ENCODE measurements at regions not wholly inside any gene's neighbourhood (a gene's known extent, or its start where the extent isn't known, plus 50 kb on each side); places are given as distances from the start of the nearest gene placed in this dataset.

DNA sequence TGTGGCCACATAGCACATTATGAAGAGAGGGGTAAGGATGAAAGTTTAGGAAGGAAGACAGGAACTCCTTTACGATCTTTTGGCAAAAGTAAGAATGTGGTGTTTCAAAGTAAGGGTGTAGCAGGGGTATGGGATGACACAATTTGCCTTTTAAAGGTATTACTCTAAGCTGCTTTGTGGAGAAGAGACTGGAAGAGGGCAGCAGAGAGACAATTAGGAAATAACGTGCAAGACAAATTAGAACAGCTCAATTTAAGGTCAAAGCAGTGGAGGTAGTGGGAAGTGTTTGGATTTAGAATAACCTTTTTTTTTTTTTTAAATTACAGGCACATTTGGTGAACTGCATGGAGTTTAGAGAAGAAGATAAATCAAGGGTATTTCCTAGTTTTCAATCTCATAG, 342.6 kb downstream of the NOVA1 start:
- H3K4me2 ChIP-seq (ENCODE audit: low read length): no peak overlapping the region
- H2BK12ac ChIP-seq (ENCODE audit: low read length): no peak overlapping the region
- no peaks in the 10 kb centered on the region for H3K36me3 ChIP-seq (ENCODE audit: control insufficient read depth in 1 of 2, insufficient read depth in 2 of 2, low read length in 2 of 2)
- no peak overlapping the region for H4K8ac ChIP-seq (ENCODE audit: low read depth, low read length)
- DNase-seq: no peak
- H3K18ac ChIP-seq (ENCODE audit: low read length): no peak overlapping the region
- H3K27me3 ChIP-seq (ENCODE audit: insufficient read depth, low read length): no peaks in the 10 kb centered on the region
- H3K4ac ChIP-seq (ENCODE audit: low read depth, low read length): no peak overlapping the region
- no peak overlapping the region for H2AFZ ChIP-seq (ENCODE audit: insufficient read depth, low read length, poor library complexity)
- H2BK120ac ChIP-seq (ENCODE audit: insufficient read depth, low read length, poor library complexity): no peak overlapping the region
- no peak overlapping the region for H4K91ac ChIP-seq (ENCODE audit: low read depth, low read length)
- no peaks in the 10 kb centered on the region for H3K9me3 ChIP-seq (ENCODE audit: insufficient read depth, low read depth, low read length)
- no peak overlapping the region for H3K27ac ChIP-seq (ENCODE audit: low read depth, low read length)
- H3K9ac ChIP-seq (ENCODE audit: low read length): no peak overlapping the region
- no peak overlapping the region for H2BK5ac ChIP-seq (ENCODE audit: low read depth, low read length, poor library complexity)
- H3K14ac ChIP-seq (ENCODE audit: low read length): no peak overlapping the region
- no peaks in the 10 kb centered on the region for H3K79me2 ChIP-seq (ENCODE audit: control insufficient read depth, insufficient read depth, low read length, poor library complexity)
- no peak overlapping the region for H2AK5ac ChIP-seq (ENCODE audit: low read length)
- WGBS (ENCODE audit: extremely low coverage, insufficient coverage, insufficient read length): no CpG with 5 or more reads among the region's 2 CpGs
- no peaks in the 10 kb centered on the region for H3K79me1 ChIP-seq (ENCODE audit: low read length)
- H3K4me3 ChIP-seq (ENCODE audit: low read depth, low read length): no peak overlapping the region
- H3K23ac ChIP-seq (ENCODE audit: low read length): no peak overlapping the region
- no peak overlapping the region for H4K12ac ChIP-seq (ENCODE audit: low read depth, low read length)
- H3K4me1 ChIP-seq (ENCODE audit: control insufficient read depth in 1 of 2, insufficient read depth in 2 of 2, low read length in 2 of 2): no peaks in the 10 kb centered on the region

DNA sequence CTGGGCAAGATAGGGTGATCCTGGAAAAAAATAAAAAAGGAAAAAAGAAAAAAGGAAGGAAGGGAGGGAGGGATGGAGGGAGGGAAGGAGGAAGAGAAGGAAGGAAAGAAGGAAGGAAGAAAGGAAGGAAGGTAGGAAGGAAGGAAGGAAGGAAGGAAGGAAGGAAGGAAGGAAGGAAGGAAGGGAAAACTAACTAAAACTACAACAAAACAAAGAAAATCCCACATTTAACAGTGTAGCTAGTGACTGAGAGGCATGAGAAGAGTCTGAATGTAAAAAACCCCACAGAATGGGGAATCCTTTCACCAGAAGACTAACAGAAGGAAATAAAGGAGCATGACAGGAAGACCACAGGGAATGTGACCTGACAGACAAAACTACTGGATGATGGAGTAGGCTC, 345.7 kb downstream of the NOVA1 start:
- H2AK5ac ChIP-seq (ENCODE audit: low read length): no peak overlapping the region
- H3K4me3 ChIP-seq (ENCODE audit: low read depth, low read length): no peak overlapping the region
- H3K9ac ChIP-seq (ENCODE audit: low read length): no peak overlapping the region
- H3K4me1 ChIP-seq (ENCODE audit: control insufficient read depth in 1 of 2, insufficient read depth in 2 of 2, low read length in 2 of 2): no peaks in the 10 kb centered on the region
- no peak overlapping the region for H4K8ac ChIP-seq (ENCODE audit: low read depth, low read length)
- no peak overlapping the region for H2BK12ac ChIP-seq (ENCODE audit: low read length)
- H2AFZ ChIP-seq (ENCODE audit: insufficient read depth, low read length, poor library complexity): no peak overlapping the region
- H3K36me3 ChIP-seq (ENCODE audit: control insufficient read depth in 1 of 2, insufficient read depth in 2 of 2, low read length in 2 of 2): no peaks in the 10 kb centered on the region
- H4K12ac ChIP-seq (ENCODE audit: low read depth, low read length): no peak overlapping the region
- DNase-seq: no peak
- no peak overlapping the region for H3K27ac ChIP-seq (ENCODE audit: low read depth, low read length)
- H3K9me3 ChIP-seq (ENCODE audit: insufficient read depth, low read depth, low read length): no peaks in the 10 kb centered on the region
- no peak overlapping the region for H3K4ac ChIP-seq (ENCODE audit: low read depth, low read length)
- no peak overlapping the region for H3K18ac ChIP-seq (ENCODE audit: low read length)
- H3K27me3 ChIP-seq (ENCODE audit: insufficient read depth, low read length): no peaks in the 10 kb centered on the region
- no peak overlapping the region for H2BK120ac ChIP-seq (ENCODE audit: insufficient read depth, low read length, poor library complexity)
- H3K14ac ChIP-seq (ENCODE audit: low read length): no peak overlapping the region
- H3K79me2 ChIP-seq (ENCODE audit: control insufficient read depth, insufficient read depth, low read length, poor library complexity): no peaks in the 10 kb centered on the region
- no peaks in the 10 kb centered on the region for H3K79me1 ChIP-seq (ENCODE audit: low read length)
- H4K91ac ChIP-seq (ENCODE audit: low read depth, low read length): no peak overlapping the region
- no peak overlapping the region for H3K4me2 ChIP-seq (ENCODE audit: low read length)
- H2BK5ac ChIP-seq (ENCODE audit: low read depth, low read length, poor library complexity): no peak overlapping the region
- no peak overlapping the region for H3K23ac ChIP-seq (ENCODE audit: low read length)

GRCh38 chr14:26233118-26233517, 364.7 kb downstream of the NOVA1 start:
- H2BK12ac ChIP-seq (ENCODE audit: low read length): no peak overlapping the region
- no peak overlapping the region for H4K12ac ChIP-seq (ENCODE audit: low read depth, low read length)
- H3K4me2 ChIP-seq (ENCODE audit: low read length): no peak overlapping the region
- no peak overlapping the region for H3K18ac ChIP-seq (ENCODE audit: low read length)
- no peaks in the 10 kb centered on the region for H3K79me1 ChIP-seq (ENCODE audit: low read length)
- no peak overlapping the region for H4K91ac ChIP-seq (ENCODE audit: low read depth, low read length)
- no peak overlapping the region for H2AFZ ChIP-seq (ENCODE audit: insufficient read depth, low read length, poor library complexity)
- no peak overlapping the region for H3K9ac ChIP-seq (ENCODE audit: low read length)
- no peak overlapping the region for H2BK120ac ChIP-seq (ENCODE audit: insufficient read depth, low read length, poor library complexity)
- H3K23ac ChIP-seq (ENCODE audit: low read length): no peak overlapping the region
- H3K9me3 ChIP-seq (ENCODE audit: insufficient read depth, low read depth, low read length): no peaks in the 10 kb centered on the region
- H3K14ac ChIP-seq (ENCODE audit: low read length): no peak overlapping the region
- no CpG with 5 or more reads among the region's 1 CpG for WGBS (ENCODE audit: extremely low coverage, insufficient coverage, insufficient read length)
- no peak overlapping the region for H3K4ac ChIP-seq (ENCODE audit: low read depth, low read length)
- H2BK5ac ChIP-seq (ENCODE audit: low read depth, low read length, poor library complexity): no peak overlapping the region
- H3K27me3 ChIP-seq (ENCODE audit: insufficient read depth, low read length): no peaks in the 10 kb centered on the region
- no peak overlapping the region for H4K8ac ChIP-seq (ENCODE audit: low read depth, low read length)
- DNase-seq: no peak
- H3K79me2 ChIP-seq (ENCODE audit: control insufficient read depth, insufficient read depth, low read length, poor library complexity): no peaks in the 10 kb centered on the region
- no peaks in the 10 kb centered on the region for H3K4me1 ChIP-seq (ENCODE audit: control insufficient read depth in 1 of 2, insufficient read depth in 2 of 2, low read length in 2 of 2)
- H3K36me3 ChIP-seq (ENCODE audit: control insufficient read depth in 1 of 2, insufficient read depth in 2 of 2, low read length in 2 of 2): no peaks in the 10 kb centered on the region
- H3K4me3 ChIP-seq (ENCODE audit: low read depth, low read length): no peak overlapping the region
- no peak overlapping the region for H3K27ac ChIP-seq (ENCODE audit: low read depth, low read length)
- H2AK5ac ChIP-seq (ENCODE audit: low read length): no peak overlapping the region

- Histone ChIP-seq H2AK5ac (ENCODE audit: low read length) (no peak overlapping the region), H3K14ac (ENCODE audit: low read length) (no peak overlapping the region), H3K9ac (ENCODE audit: low read length) (no peak overlapping the region), H3K27me3 (ENCODE audit: insufficient read depth, low read length) (no peaks in the 10 kb centered on the region), H4K12ac (ENCODE audit: low read depth, low read length) (no peak overlapping the region), H3K79me2 (ENCODE audit: control insufficient read depth, insufficient read depth, low read length, poor library complexity) (no peaks in the 10 kb centered on the region), H4K8ac (ENCODE audit: low read depth, low read length) (no peak overlapping the region), H3K79me1 (ENCODE audit: low read length) (no peaks in the 10 kb centered on the region), H3K23ac (ENCODE audit: low read length) (no peak overlapping the region), H2BK120ac (ENCODE audit: insufficient read depth, low read length, poor library complexity) (no peak overlapping the region), H3K4me3 (ENCODE audit: low read depth, low read length) (no peak overlapping the region), H3K36me3 (ENCODE audit: control insufficient read depth in 1 of 2, insufficient read depth in 2 of 2, low read length in 2 of 2) (no peaks in the 10 kb centered on the region), H2AFZ (ENCODE audit: insufficient read depth, low read length, poor library complexity) (no peak overlapping the region), H2BK12ac (ENCODE audit: low read length) (no peak overlapping the region), H3K27ac (ENCODE audit: low read depth, low read length) (no peak overlapping the region), H3K9me3 (ENCODE audit: insufficient read depth, low read depth, low read length) (no peaks in the 10 kb centered on the region), H3K18ac (ENCODE audit: low read length) (no peak overlapping the region), H3K4ac (ENCODE audit: low read depth, low read length) (no peak overlapping the region), H2BK5ac (ENCODE audit: low read depth, low read length, poor library complexity) (no peak overlapping the region), H4K91ac (ENCODE audit: low read depth, low read length) (no peak overlapping the region), H3K4me1 (ENCODE audit: control insufficient read depth in 1 of 2, insufficient read depth in 2 of 2, low read length in 2 of 2) (no peaks in the 10 kb centered on the region), H3K4me2 (ENCODE audit: low read length) (no peak overlapping the region)
- DNase-seq: no peak
- no CpG with 5 or more reads among the region's 2 CpGs for WGBS (ENCODE audit: extremely low coverage, insufficient coverage, insufficient read length)
These were observed 379.0 kb downstream of the NOVA1 start for GRCh38 chr14:26218861-26219260.

DNA sequence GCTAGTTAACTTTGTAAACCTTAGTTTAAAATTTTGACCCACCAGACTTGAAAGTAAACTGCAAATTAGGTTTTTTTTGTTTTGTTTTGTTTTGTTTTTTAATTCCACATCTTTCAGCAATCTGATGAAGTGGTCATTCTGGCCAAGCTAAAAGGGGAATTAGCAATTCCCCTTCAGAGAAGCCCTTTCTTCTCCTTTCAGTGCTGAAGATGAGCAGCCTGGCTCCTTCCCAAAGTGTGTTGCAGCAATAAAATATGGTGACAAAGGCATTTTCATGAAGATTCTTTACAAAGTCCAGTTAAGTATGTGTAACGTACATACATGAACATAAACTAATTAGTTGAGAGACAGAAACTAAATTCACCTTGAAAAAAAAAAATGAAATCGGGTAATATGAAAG, 380.1 kb downstream of the NOVA1 start:
- Histone ChIP-seq H3K79me1 (ENCODE audit: low read length) (no peaks in the 10 kb centered on the region), H3K4me1 (ENCODE audit: control insufficient read depth in 1 of 2, insufficient read depth in 2 of 2, low read length in 2 of 2) (no peaks in the 10 kb centered on the region), H2BK12ac (ENCODE audit: low read length) (no peak overlapping the region), H2BK5ac (ENCODE audit: low read depth, low read length, poor library complexity) (no peak overlapping the region), H2AFZ (ENCODE audit: insufficient read depth, low read length, poor library complexity) (no peak overlapping the region), H3K79me2 (ENCODE audit: control insufficient read depth, insufficient read depth, low read length, poor library complexity) (no peaks in the 10 kb centered on the region), H3K18ac (ENCODE audit: low read length) (no peak overlapping the region), H3K4me2 (ENCODE audit: low read length) (no peak overlapping the region), H4K91ac (ENCODE audit: low read depth, low read length) (no peak overlapping the region), H3K27ac (ENCODE audit: low read depth, low read length) (no peak overlapping the region), H4K12ac (ENCODE audit: low read depth, low read length) (no peak overlapping the region), H4K8ac (ENCODE audit: low read depth, low read length) (no peak overlapping the region), H3K4ac (ENCODE audit: low read depth, low read length) (no peak overlapping the region), H3K36me3 (ENCODE audit: control insufficient read depth in 1 of 2, insufficient read depth in 2 of 2, low read length in 2 of 2) (no peaks in the 10 kb centered on the region), H3K9me3 (ENCODE audit: insufficient read depth, low read depth, low read length) (no peaks in the 10 kb centered on the region), H3K4me3 (ENCODE audit: low read depth, low read length) (no peak overlapping the region), H3K14ac (ENCODE audit: low read length) (no peak overlapping the region), H2AK5ac (ENCODE audit: low read length) (no peak overlapping the region), H2BK120ac (ENCODE audit: insufficient read depth, low read length, poor library complexity) (no peak overlapping the region), H3K9ac (ENCODE audit: low read length) (no peak overlapping the region), H3K23ac (ENCODE audit: low read length) (no peak overlapping the region), H3K27me3 (ENCODE audit: insufficient read depth, low read length) (no peaks in the 10 kb centered on the region)
- WGBS (ENCODE audit: extremely low coverage, insufficient coverage, insufficient read length): no CpG with 5 or more reads among the region's 2 CpGs
- no peak for DNase-seq
